ENCODE measurements at regions not wholly inside any gene's neighbourhood (a gene's known extent, or its start where the extent isn't known, plus 50 kb on each side); places are given as distances from the start of the nearest gene placed in this dataset.

DNA sequence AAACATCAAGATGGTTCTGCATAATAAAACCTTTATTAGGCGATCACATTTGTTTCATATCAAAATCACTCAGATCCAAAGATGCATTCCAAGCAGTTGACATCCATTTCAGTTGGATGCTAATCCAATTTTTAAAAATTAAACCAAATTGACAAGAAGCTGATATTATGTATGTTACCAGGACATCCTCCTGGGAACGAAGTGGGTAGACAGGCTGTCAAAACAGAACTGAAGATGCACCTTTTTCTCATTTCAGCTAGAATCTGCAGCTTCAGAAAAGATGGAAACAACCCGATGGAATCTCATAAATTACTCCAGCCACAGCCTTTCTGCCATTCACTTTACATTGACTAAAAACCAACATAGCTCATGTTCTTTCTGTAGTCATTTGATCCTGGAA is 268.4 kb downstream of the PLPP3 start:
- no peak for TF ChIP-seq POLR2A (IDR thresholded peaks at IDR 0.05)
- TF ChIP-seq, protein P1, sequence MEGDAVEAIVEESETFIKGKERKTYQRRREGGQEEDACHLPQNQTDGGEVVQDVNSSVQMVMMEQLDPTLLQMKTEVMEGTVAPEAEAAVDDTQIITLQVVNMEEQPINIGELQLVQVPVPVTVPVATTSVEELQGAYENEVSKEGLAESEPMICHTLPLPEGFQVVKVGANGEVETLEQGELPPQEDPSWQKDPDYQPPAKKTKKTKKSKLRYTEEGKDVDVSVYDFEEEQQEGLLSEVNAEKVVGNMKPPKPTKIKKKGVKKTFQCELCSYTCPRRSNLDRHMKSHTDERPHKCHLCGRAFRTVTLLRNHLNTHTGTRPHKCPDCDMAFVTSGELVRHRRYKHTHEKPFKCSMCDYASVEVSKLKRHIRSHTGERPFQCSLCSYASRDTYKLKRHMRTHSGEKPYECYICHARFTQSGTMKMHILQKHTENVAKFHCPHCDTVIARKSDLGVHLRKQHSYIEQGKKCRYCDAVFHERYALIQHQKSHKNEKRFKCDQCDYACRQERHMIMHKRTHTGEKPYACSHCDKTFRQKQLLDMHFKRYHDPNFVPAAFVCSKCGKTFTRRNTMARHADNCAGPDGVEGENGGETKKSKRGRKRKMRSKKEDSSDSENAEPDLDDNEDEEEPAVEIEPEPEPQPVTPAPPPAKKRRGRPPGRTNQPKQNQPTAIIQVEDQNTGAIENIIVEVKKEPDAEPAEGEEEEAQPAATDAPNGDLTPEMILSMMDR (IDR thresholded peaks at IDR 0.05), result no peak

Measured in testis (tissue), 2 donors.